ENCODE measurements at regions not wholly inside any gene's neighbourhood (a gene's known extent, or its start where the extent isn't known, plus 50 kb on each side); places are given as distances from the start of the nearest gene placed in this dataset.

GRCh38 chr15:45884289-45884688 lies 249.5 kb downstream of the SQOR start (continued):
- TF ChIP-seq TEAD4 (IDR thresholded peaks at IDR 0.05; ENCODE audit: low read depth, low read length) (no peak), KDM1A (IDR thresholded peaks at IDR 0.05; ENCODE audit: borderline replicate concordance, low read length) (no peak), HDAC6 (IDR thresholded peaks at IDR 0.05; ENCODE audit: low read depth, low read length) (no peak)

Measured in H1 (cell line).